HL-60 (cell line): ENCODE measurements at regions not wholly inside any gene's neighbourhood (a gene's known extent, or its start where the extent isn't known, plus 50 kb on each side); places are given as distances from the start of the nearest gene placed in this dataset.
"Not testable (repeated sequence)": the region's sequence is repeated elsewhere in the genome, so short reads cannot be mapped to it uniquely, and the experiment has no call there.

Experiments
- DNase-seq, 2 experiments: peaks; one replicate each; pipeline ENCODE4 v3.0.0-alpha.2; 2010 to 2020; ENCODE audit warnings: low read depth in 1 of 2, low spot score in 1 of 2
- H3K27ac ChIP-seq: fragments of 250-450 bp; sonication (Bioruptor Pico); replicated peaks from 2 replicates; pipeline ENCODE4 v1.5.1; 2020; ENCODE audit warnings: mild to moderate bottlenecking, moderate library complexity
- H3K27me3 ChIP-seq: fragments of 250-450 bp; sonication (Bioruptor Pico); 2 replicates; pipeline ENCODE4 v1.5.1; 2021; ENCODE audit warnings: mild to moderate bottlenecking, moderate library complexity; ENCODE audit not compliant: insufficient read depth, poor library complexity, severe bottlenecking
- H3K4me3 ChIP-seq: replicated peaks from 2 replicates; pipeline ENCODE4 v1.5.1; 2011; ENCODE audit warnings: mild to moderate bottlenecking, control low read depth, low read length; ENCODE audit not compliant: insufficient read depth
- GABPA ChIP-seq: IDR thresholded peaks from 2 replicates; pipeline ENCODE4 v1.6.1; 2012; ENCODE audit warnings: low read depth
- POLR2AphosphoS5 ChIP-seq: IDR thresholded peaks from 2 replicates; pipeline ENCODE4 v1.6.1; 2012; ENCODE audit warnings: low read depth
- SPI1 ChIP-seq: IDR thresholded peaks from 2 replicates; pipeline ENCODE4 v1.6.1; 2012; ENCODE audit warnings: low read depth, mild to moderate bottlenecking, borderline replicate concordance
- TF ChIP-seq, protein P1 (sequence below): IDR thresholded peaks from 2 replicates; pipeline ENCODE4 v1.6.1; 2012; ENCODE audit warnings: low read depth; ENCODE audit not compliant: insufficient replicate concordance
- TF ChIP-seq, protein P2 (sequence below): IDR thresholded peaks from one replicate; pipeline ENCODE4 v1.5.1; 2011; ENCODE audit warnings: low read length, control low read depth, inconsistent platforms; ENCODE audit not compliant: insufficient read depth

DNA sequence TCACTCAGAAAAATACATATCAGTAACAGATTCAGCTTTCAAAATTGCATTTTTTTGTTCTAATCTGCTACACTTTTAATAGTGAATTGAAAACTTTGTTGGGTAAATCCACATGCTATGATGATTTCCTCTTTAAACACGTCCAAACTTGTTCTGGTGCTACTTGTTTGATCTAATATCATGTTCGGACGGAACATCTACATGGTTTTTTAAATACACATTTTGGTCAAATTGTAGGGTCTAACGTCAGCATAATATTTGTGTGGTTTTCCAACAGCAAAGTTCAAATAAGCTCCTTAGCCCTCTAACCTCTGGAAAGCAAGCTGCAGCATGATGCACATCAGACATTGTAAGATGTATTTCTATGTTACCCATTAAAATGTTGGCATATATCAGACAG is 98.5 kb upstream of the OSTN start:
- TF ChIP-seq POLR2AphosphoS5, result no peak
- no peak for TF ChIP-seq GABPA
- no peak for TF ChIP-seq SPI1
- TF ChIP-seq, protein P1, sequence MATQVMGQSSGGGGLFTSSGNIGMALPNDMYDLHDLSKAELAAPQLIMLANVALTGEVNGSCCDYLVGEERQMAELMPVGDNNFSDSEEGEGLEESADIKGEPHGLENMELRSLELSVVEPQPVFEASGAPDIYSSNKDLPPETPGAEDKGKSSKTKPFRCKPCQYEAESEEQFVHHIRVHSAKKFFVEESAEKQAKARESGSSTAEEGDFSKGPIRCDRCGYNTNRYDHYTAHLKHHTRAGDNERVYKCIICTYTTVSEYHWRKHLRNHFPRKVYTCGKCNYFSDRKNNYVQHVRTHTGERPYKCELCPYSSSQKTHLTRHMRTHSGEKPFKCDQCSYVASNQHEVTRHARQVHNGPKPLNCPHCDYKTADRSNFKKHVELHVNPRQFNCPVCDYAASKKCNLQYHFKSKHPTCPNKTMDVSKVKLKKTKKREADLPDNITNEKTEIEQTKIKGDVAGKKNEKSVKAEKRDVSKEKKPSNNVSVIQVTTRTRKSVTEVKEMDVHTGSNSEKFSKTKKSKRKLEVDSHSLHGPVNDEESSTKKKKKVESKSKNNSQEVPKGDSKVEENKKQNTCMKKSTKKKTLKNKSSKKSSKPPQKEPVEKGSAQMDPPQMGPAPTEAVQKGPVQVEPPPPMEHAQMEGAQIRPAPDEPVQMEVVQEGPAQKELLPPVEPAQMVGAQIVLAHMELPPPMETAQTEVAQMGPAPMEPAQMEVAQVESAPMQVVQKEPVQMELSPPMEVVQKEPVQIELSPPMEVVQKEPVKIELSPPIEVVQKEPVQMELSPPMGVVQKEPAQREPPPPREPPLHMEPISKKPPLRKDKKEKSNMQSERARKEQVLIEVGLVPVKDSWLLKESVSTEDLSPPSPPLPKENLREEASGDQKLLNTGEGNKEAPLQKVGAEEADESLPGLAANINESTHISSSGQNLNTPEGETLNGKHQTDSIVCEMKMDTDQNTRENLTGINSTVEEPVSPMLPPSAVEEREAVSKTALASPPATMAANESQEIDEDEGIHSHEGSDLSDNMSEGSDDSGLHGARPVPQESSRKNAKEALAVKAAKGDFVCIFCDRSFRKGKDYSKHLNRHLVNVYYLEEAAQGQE, result no peak
- TF ChIP-seq, protein P2, sequence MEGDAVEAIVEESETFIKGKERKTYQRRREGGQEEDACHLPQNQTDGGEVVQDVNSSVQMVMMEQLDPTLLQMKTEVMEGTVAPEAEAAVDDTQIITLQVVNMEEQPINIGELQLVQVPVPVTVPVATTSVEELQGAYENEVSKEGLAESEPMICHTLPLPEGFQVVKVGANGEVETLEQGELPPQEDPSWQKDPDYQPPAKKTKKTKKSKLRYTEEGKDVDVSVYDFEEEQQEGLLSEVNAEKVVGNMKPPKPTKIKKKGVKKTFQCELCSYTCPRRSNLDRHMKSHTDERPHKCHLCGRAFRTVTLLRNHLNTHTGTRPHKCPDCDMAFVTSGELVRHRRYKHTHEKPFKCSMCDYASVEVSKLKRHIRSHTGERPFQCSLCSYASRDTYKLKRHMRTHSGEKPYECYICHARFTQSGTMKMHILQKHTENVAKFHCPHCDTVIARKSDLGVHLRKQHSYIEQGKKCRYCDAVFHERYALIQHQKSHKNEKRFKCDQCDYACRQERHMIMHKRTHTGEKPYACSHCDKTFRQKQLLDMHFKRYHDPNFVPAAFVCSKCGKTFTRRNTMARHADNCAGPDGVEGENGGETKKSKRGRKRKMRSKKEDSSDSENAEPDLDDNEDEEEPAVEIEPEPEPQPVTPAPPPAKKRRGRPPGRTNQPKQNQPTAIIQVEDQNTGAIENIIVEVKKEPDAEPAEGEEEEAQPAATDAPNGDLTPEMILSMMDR, result no peak

DNA sequence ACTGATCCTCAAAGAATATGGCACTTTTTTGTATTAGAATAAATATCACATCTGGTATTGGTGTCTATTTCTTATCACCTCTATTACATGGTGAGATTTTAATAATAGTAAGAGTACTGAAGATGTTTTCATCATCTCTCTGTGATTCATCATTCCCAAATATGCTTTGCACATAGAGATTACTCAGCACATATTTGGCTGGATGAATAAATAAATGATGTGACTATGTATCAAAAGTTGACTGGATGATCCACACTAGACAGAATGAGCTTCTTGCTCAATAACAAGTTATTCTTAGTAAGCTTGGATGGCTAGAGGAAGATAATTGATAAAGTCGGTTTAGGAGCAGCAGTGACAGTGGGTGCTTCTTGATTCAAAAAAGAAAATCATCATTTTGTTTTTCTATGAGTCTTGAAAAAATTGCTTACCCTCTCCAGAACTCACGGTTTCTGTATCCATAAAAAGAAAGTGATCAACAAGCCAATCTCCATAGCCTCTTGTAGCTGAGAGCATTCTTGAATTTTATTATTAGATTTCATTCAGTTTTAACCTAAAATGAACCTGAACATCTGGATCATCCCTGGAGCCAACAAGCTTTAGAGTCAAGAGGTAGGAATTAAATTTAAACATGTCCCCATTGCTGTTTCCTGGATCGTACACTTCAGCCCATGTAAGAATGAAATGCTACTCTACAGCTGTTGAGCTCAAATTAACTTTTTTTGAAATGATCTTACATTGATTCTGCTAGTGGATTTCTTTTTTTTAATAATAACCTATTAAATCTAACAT is 104.8 kb upstream of the OSTN start:
- TF ChIP-seq, protein P1, result no peak
- TF ChIP-seq GABPA (no peak), SPI1 (no peak), POLR2AphosphoS5 (no peak)
- TF ChIP-seq, protein P2, result no peak
- DNase-seq, result no peak
- no peak overlapping the region for H3K4me3 ChIP-seq
- H3K27ac ChIP-seq, result no peak overlapping the region
- no peaks in the 10 kb centered on the region for H3K27me3 ChIP-seq

More for the DNA sequence above, 98.5 kb upstream of the OSTN start:
- no peak for DNase-seq
- H3K27ac ChIP-seq, result no peak overlapping the region
- H3K4me3 ChIP-seq, result no peak overlapping the region
- H3K27me3 ChIP-seq, result no peaks in the 10 kb centered on the region

DNA sequence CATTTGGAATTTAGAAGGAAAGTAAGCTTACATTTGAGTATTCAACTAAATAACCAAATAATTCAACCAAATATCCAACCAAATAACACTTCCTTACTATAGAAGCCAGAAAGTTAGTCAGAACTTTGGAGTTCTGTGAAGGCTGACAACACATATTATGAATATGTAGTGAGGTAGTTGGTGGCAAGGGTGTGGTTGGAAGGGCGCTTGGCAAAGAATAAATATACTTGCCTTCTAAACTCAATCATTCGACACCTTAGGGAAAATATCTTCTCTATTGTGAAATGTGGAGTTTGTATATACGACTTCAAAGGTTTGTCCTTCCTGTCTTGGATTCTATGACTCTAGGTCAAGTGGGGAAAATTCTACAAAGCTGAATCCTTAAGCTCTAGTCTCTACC is 111.7 kb upstream of the OSTN start:
- DNase-seq, result no peak
- H3K27me3 ChIP-seq, result no peaks in the 10 kb centered on the region
- no peak overlapping the region for H3K27ac ChIP-seq
- H3K4me3 ChIP-seq, result no peak overlapping the region
- TF ChIP-seq POLR2AphosphoS5 (no peak), GABPA (no peak)

DNA sequence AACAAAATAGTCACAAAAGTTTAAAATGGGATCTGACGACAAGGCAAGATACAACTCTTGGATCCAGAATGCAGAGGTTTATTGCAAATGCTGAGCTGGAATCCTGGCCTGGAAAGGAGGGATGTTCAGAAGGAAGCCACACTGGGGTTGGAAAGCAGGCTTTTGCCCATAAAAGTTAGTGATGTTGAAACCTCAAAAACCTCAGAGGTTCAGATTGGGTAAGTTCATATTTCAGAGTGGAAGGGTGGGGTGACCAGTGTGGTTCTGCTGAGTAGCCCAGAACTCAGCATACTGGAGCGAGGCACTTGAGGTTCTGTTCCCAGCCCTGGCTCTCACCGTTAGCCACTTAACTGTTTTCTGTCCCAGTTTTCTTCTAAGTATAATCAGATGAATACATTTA is 114.0 kb upstream of the OSTN start:
- Histone ChIP-seq H3K4me3 (no peak overlapping the region), H3K27ac (no peak overlapping the region), H3K27me3 (no peaks in the 10 kb centered on the region)
- no peak for TF ChIP-seq SPI1
- TF ChIP-seq, protein P1, result no peak
- no peak for TF ChIP-seq POLR2AphosphoS5
- TF ChIP-seq, protein P2, result no peak
- no peak for TF ChIP-seq GABPA
- no peak for DNase-seq

DNA sequence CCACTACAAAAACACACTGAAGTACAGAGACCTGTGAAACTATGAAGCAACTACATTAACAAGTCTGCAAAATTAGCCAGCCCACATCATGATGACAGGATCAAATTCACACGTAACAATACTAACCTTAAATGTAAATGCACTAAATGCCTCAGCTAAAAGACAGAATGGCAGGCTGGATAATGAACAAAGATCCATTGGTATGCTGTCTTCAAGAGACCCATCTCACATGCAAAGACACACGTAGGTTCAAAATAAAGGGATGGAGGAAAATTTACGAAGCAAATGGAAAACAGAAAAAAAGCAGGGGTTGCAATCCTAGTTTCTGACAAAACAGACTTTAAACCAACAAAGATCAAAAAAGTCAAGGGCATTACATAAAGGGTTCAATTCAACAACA is 120.1 kb upstream of the OSTN start:
- H3K27me3 ChIP-seq, H3K4me3 ChIP-seq, H3K27ac ChIP-seq, DNase-seq: not testable (repeated sequence)
